GM12878 (cell line): ENCODE measurements at regions not wholly inside any gene's neighbourhood (a gene's known extent, or its start where the extent isn't known, plus 50 kb on each side); places are given as distances from the start of the nearest gene placed in this dataset.

Source experiments
- ATAC-seq: fragments of 200-7000 bp; cut with Tn5 transposase; 3 replicates; pipeline ENCODE4 v1.9.1; 2020; ENCODE audit warnings: mild to moderate bottlenecking, moderate library complexity
- BruUV-seq: library from RNA; stranded (reverse); fragments of 400-500 nt; replicated peaks from 2 replicates; lab custom pipeline; 2021; lab: Mats Ljungman, UMichigan
- CTCF ChIA-PET: fragments of 300-600 bp; sonication (Branson Sonifier 250); formaldehyde crosslinking; extraction: SDS; loops from one replicate; lab custom pipeline; 2021; ENCODE audit warnings: inconsistent platforms; lab: Yijun Ruan, JAX
- POLR2A ChIA-PET: fragments of 350-600 bp; formaldehyde crosslinking; extraction: SDS; loops from one replicate; lab custom pipeline; 2021; ENCODE audit warnings: inconsistent platforms; lab: Charles Lee
- RAD21 ChIA-PET: fragments of 300-600 bp; sonication (Branson Sonifier 250); formaldehyde crosslinking; loops from one replicate; lab custom pipeline; 2023; ENCODE audit warnings: antibody characterized with exemption; ENCODE audit not compliant: unreplicated experiment; lab: Charles Lee
- SMC1A ChIA-PET: fragments of 300-600 bp; sonication (Branson Sonifier 250); formaldehyde crosslinking; loops from one replicate; lab custom pipeline; 2023; ENCODE audit not compliant: unreplicated experiment, uncharacterized antibody; lab: Charles Lee
- DNase-seq: peaks from one replicate; pipeline ENCODE4 v3.0.0-alpha.2; 2011; ENCODE audit warnings: low read depth, low spot score
- FAIRE-seq: peaks from 3 replicates; lab custom pipeline; 2011; peaks lifted over from hg19 to GRCh38; lab: Jason Lieb, UNC
- H2AFZ ChIP-seq: 2 replicates; pipeline ENCODE4 v1.6.0; 2011; ENCODE audit warnings: low read depth, low read length, control low read depth; ENCODE audit not compliant: control insufficient read depth
- H3K27ac ChIP-seq: 2 replicates; pipeline ENCODE4 v1.5.1; 2011; ENCODE audit warnings: control low read depth; ENCODE audit not compliant: control insufficient read depth, insufficient read depth
- H3K27me3 ChIP-seq, 2 experiments: replicated peaks in 1 of 2; 2 replicates each; pipeline versions ENCODE4 v1.6.0 to v1.6.1; 2011; ENCODE audit warnings: low read length in 1 of 2; ENCODE audit not compliant: control insufficient read depth in 2 of 2, insufficient read depth in 2 of 2
- H3K36me3 ChIP-seq, 2 experiments: 2 replicates each; pipeline ENCODE4 v1.5.1; 2011; ENCODE audit warnings: low read length in 1 of 2; ENCODE audit not compliant: control insufficient read depth in 2 of 2, insufficient read depth in 2 of 2
- H3K4me1 ChIP-seq: 2 replicates; pipeline ENCODE4 v1.6.1; 2011; ENCODE audit warnings: mild to moderate bottlenecking, low read length, moderate library complexity, mixed read lengths; ENCODE audit not compliant: control insufficient read depth, insufficient read depth
- H3K4me2 ChIP-seq: 2 replicates; pipeline ENCODE4 v1.6.0; 2011; ENCODE audit warnings: control low read depth; ENCODE audit not compliant: control insufficient read depth, insufficient read depth
- H3K4me3 ChIP-seq: fragments of 200-600 bp; sonication (generic); 2 replicates; pipeline ENCODE4 v1.5.1; 2016
- H3K79me2 ChIP-seq: 2 replicates; pipeline ENCODE4 v1.6.0; 2011; ENCODE audit warnings: low read length; ENCODE audit not compliant: control insufficient read depth, insufficient read depth
- H3K9ac ChIP-seq: 2 replicates; pipeline ENCODE4 v1.8.0; 2011; ENCODE audit warnings: low read length, control low read depth, mixed read lengths; ENCODE audit not compliant: control insufficient read depth, insufficient read depth
- H3K9me3 ChIP-seq: replicated peaks from 3 replicates; pipeline ENCODE4 v1.5.1; 2011; ENCODE audit warnings: mild to moderate bottlenecking, low read length; ENCODE audit not compliant: control insufficient read depth, insufficient read depth
- H4K20me1 ChIP-seq: 2 replicates; pipeline ENCODE4 v1.6.0; 2011; ENCODE audit not compliant: control insufficient read depth, insufficient read depth
- BCL11A ChIP-seq: IDR thresholded peaks from 2 replicates; pipeline ENCODE4 v1.6.1; 2011; ENCODE audit warnings: low read depth, low read length
- EED ChIP-seq: sonication (generic); IDR thresholded peaks from 2 replicates; pipeline ENCODE4 v1.6.1; 2016; ENCODE audit warnings: antibody characterized with exemption, low read depth
- IRF4 ChIP-seq: IDR thresholded peaks from 2 replicates; pipeline ENCODE4 v1.6.1; 2011; ENCODE audit warnings: low read depth, low read length
- MEF2A ChIP-seq: IDR thresholded peaks from 2 replicates; pipeline ENCODE4 v1.6.1; 2011; ENCODE audit warnings: low read depth, mild to moderate bottlenecking, low read length, moderate library complexity; ENCODE audit not compliant: insufficient read depth
- NFIC ChIP-seq: IDR thresholded peaks from 2 replicates; pipeline ENCODE4 v1.6.1; 2012; ENCODE audit warnings: low read depth, mild to moderate bottlenecking, inconsistent platforms, low read length, moderate library complexity
- NR2C2 ChIP-seq: IDR thresholded peaks from 2 replicates; pipeline ENCODE4 v1.6.1; 2011; ENCODE audit warnings: borderline replicate concordance, low read depth; ENCODE audit not compliant: control insufficient read depth, insufficient read length
- PML ChIP-seq: IDR thresholded peaks from 2 replicates; pipeline ENCODE4 v1.6.1; 2012; ENCODE audit warnings: low read length, inconsistent platforms
- RUNX3 ChIP-seq: IDR thresholded peaks from 2 replicates; pipeline ENCODE4 v1.6.1; 2012; ENCODE audit warnings: low read length, inconsistent platforms
- SP1 ChIP-seq: IDR thresholded peaks from one replicate; pipeline ENCODE4 v1.6.1; 2011; ENCODE audit warnings: low read depth, low read length
- SPI1 ChIP-seq: IDR thresholded peaks from 2 replicates; pipeline ENCODE4 v1.6.1; 2011; ENCODE audit warnings: low read depth, mild to moderate bottlenecking, low read length, moderate library complexity, borderline replicate concordance; ENCODE audit not compliant: insufficient read depth
- STAT3 ChIP-seq: IDR thresholded peaks from 2 replicates; pipeline ENCODE4 v1.6.1; 2011; ENCODE audit warnings: low read depth, low read length, improper control_type of control experiment
- TCF12 ChIP-seq: IDR thresholded peaks from 2 replicates; pipeline ENCODE4 v1.6.1; 2011; ENCODE audit warnings: low read depth, mild to moderate bottlenecking, low read length
- TCF3 ChIP-seq: IDR thresholded peaks from 2 replicates; pipeline ENCODE4 v1.6.1; 2012; ENCODE audit warnings: low read depth, mild to moderate bottlenecking, low read length, borderline replicate concordance; ENCODE audit not compliant: insufficient read depth
- YY1 ChIP-seq: IDR thresholded peaks from 2 replicates; pipeline ENCODE4 v1.6.1; 2011; ENCODE audit warnings: low read depth, mild to moderate bottlenecking, low read length
- WGBS: methylation state at CpG from one replicate; pipeline ENCODE4 v1.1.6; 2016; ENCODE audit warnings: low lambda C conversion rate; ENCODE audit not compliant: insufficient replicate concordance, insufficient coverage; ENCODE audit errors: missing lambda C conversion rate; 5-methylcytosine and 5-hydroxymethylcytosine counted together
- in situ Hi-C: fragments of 300-500 bp; cut with MboI; formaldehyde crosslinking; loops from 9 replicates; pipeline ENCODE4 v1.14.3; 2018; ENCODE audit warnings: mixed read lengths
- intact Hi-C: fragments of 100-400 bp; cut with micrococcal nuclease; formaldehyde crosslinking; loops from one replicate; pipeline ENCODE4 v1.14.2; 2022; ENCODE audit not compliant: unreplicated experiment
- TF ChIP-seq, protein P1 (sequence below): fragments of 450-650 bp; IDR thresholded peaks from 2 replicates; pipeline ENCODE4 v1.6.1; 2018; ENCODE audit warnings: borderline replicate concordance, mild to moderate bottlenecking; ENCODE audit not compliant: partially characterized antibody
- TF ChIP-seq, protein P2 (sequence below): IDR thresholded peaks from 2 replicates; pipeline ENCODE4 v1.6.1; 2012; ENCODE audit warnings: low read length, inconsistent platforms
- TF ChIP-seq, protein P3 (sequence below): fragments of 450-650 bp; IDR thresholded peaks from 2 replicates; pipeline ENCODE4 v1.6.1; 2016; ENCODE audit warnings: mild to moderate bottlenecking

DNA sequence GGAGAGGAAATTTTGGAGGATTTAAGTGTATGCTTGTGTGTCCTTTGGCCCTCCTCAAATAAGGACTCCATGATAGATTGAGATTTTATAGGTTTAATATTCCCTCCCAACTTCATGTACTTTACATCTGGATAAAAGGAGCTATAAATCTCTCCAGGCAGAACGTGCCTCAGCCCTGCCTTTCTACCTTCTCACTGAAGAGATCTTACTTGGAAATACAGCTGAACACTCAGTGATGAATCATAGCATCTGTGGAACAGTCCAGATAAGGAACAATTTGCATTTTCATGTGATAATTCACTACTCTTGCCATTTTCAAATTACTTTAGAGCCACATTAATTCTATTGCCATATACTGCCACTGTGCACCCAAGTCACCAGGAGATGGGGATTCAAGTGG lies 364.6 kb upstream of the PODXL start (continued):
- TF ChIP-seq, protein P1, sequence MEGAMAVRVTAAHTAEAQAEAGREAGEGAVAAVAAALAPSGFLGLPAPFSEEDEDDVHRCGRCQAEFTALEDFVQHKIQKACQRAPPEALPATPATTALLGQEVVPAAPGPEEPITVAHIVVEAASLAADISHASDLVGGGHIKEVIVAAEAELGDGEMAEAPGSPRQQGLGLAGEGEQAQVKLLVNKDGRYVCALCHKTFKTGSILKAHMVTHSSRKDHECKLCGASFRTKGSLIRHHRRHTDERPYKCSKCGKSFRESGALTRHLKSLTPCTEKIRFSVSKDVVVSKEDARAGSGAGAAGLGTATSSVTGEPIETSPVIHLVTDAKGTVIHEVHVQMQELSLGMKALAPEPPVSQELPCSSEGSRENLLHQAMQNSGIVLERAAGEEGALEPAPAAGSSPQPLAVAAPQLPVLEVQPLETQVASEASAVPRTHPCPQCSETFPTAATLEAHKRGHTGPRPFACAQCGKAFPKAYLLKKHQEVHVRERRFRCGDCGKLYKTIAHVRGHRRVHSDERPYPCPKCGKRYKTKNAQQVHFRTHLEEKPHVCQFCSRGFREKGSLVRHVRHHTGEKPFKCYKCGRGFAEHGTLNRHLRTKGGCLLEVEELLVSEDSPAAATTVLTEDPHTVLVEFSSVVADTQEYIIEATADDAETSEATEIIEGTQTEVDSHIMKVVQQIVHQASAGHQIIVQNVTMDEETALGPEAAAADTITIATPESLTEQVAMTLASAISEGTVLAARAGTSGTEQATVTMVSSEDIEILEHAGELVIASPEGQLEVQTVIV: no peak
- no peak for TF ChIP-seq STAT3
- TF ChIP-seq RUNX3: no peak

DNA sequence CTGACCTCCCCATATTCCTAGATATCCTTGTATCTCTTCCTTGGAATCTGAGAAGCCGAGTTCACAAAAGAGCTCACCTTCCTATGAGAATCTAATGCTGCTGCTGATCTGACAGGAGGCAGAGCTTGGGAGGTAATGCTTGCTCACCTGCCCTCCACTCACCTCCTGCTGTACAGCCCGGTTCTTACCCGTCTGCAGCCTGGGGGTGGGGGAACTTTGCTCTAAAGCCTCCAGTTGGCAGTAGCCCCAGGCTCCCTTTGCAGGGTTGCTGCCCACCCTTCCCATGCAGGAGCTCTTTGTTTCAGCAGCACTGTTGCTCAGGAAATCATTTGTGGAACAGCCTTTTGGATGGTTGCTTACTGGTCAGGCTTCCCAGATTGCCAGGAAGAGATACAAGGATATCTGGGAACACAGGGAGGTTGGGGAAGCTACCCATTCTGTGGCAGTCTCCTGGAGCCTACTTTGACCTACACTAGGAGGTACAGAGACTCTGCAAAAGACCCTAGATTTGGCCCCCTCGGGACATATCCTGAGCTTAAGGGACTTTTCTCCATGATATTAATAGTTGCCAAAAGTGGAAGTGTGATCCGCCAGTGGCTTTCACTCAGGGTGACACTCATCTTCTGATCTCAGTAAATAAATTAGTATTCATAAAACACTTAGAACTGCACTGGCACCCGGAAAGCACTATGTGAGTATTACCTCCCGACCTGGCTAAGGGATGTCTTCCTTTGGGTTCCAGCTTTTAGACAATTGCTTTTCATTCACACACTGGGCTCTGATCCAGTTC lies 363.7 kb upstream of the PODXL start:
- ChIA-PET SMC1A (interaction anchor here (1.5 to 1.7 kb wide), 2 partner anchors 12 to 61 kb away, joined by 4 to 5 read pairs; no protein-coding TSS in a partner anchor), RAD21 (interaction anchor here (1.3 kb wide), 1 partner anchor 19 kb away, joined by 4 read pairs; no protein-coding TSS in a partner anchor), POLR2A (interaction anchor here (0.6 kb wide), 1 partner anchor 249 kb away, joined by 3 read pairs; no protein-coding TSS in a partner anchor), CTCF (interaction anchor here (0.6 to 1.6 kb wide), 4 partner anchors 10 to 61 kb away, joined by 3 to 5 read pairs (median 4); no protein-coding TSS in a partner anchor)
- ATAC-seq (peak; percentile 69), FAIRE-seq (no peak), DNase-seq (peak; percentile 32)
- BruUV-seq: no TSS peak
- in situ Hi-C loops (no loop called here), intact Hi-C loops (loop anchor here (2.0 kb wide), 1 partner anchor 37 kb away; no protein-coding TSS in a partner anchor)
- no peak overlapping the region for H3K9ac ChIP-seq
- no peaks in the 10 kb centered on the region for H3K79me2 ChIP-seq
- H2AFZ ChIP-seq: peak overlapping the region; percentile 31
- 0 out of 2 replicates have a peak, but pooled peaks cover 4% of the 10 kb centered on the region for H3K4me1 ChIP-seq
- no peak overlapping the region for H3K4me3 ChIP-seq
- H3K9me3 ChIP-seq: no peaks in the 10 kb centered on the region; the same call in 2 of the 3 replicates
- H3K36me3 ChIP-seq: no peaks in the 10 kb centered on the region
- no peaks in the 10 kb centered on the region for H4K20me1 ChIP-seq
- WGBS: 2% methylated on average over 7 of the region's 7 CpGs
- H3K27ac ChIP-seq: peak overlapping the region; percentile 38; the same call in 1 of the 2 replicates
- no peaks in the 10 kb centered on the region for H3K27me3 ChIP-seq
- H3K4me2 ChIP-seq: peak overlapping the region; percentile 40
- peak; percentile 55 for TF ChIP-seq NFIC
- peak; percentile 32 for TF ChIP-seq RUNX3
- TF ChIP-seq SPI1: peak; percentile 85
- TF ChIP-seq, protein P2, sequence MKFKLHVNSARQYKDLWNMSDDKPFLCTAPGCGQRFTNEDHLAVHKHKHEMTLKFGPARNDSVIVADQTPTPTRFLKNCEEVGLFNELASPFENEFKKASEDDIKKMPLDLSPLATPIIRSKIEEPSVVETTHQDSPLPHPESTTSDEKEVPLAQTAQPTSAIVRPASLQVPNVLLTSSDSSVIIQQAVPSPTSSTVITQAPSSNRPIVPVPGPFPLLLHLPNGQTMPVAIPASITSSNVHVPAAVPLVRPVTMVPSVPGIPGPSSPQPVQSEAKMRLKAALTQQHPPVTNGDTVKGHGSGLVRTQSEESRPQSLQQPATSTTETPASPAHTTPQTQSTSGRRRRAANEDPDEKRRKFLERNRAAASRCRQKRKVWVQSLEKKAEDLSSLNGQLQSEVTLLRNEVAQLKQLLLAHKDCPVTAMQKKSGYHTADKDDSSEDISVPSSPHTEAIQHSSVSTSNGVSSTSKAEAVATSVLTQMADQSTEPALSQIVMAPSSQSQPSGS: peak; percentile 38; the same call in 1 of the 2 replicates
- no peak for TF ChIP-seq NR2C2
- TF ChIP-seq EED: peak; percentile 15; the same call in 1 of the 2 replicates
- peak; percentile 81 for TF ChIP-seq MEF2A
- TF ChIP-seq, protein P3, sequence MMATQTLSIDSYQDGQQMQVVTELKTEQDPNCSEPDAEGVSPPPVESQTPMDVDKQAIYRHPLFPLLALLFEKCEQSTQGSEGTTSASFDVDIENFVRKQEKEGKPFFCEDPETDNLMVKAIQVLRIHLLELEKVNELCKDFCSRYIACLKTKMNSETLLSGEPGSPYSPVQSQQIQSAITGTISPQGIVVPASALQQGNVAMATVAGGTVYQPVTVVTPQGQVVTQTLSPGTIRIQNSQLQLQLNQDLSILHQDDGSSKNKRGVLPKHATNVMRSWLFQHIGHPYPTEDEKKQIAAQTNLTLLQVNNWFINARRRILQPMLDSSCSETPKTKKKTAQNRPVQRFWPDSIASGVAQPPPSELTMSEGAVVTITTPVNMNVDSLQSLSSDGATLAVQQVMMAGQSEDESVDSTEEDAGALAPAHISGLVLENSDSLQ: peak; percentile 20; the same call in 1 of the 2 replicates
- 0 out of 2 replicates have a peak, but pooled peaks have one; percentile 33 for TF ChIP-seq BCL11A
- peak; percentile 31 for TF ChIP-seq SP1
- TF ChIP-seq TCF12: 0 out of 2 replicates have a peak, but pooled peaks have one; percentile 1
- TF ChIP-seq IRF4: 0 out of 2 replicates have a peak, but pooled peaks have one; percentile 14
- no peak for TF ChIP-seq TCF3
- TF ChIP-seq PML: no peak
- TF ChIP-seq YY1: no peak
